Motor neuron (in vitro differentiated cells): ENCODE measurements at regions not wholly inside any gene's neighbourhood (a gene's known extent, or its start where the extent isn't known, plus 50 kb on each side); places are given as distances from the start of the nearest gene placed in this dataset.
A peak's percentile ranks its signal among the peaks of the same experiment; 100 is the strongest.
"Not testable (repeated sequence)": the region's sequence is repeated elsewhere in the genome, so short reads cannot be mapped to it uniquely, and the experiment has no call there.

ENCODE experiments used
- ATAC-seq, 8 experiments: fragments of 200-7000 bp; cut with Tn5 transposase; replicated peaks in 6 of 8; 2 replicates each; pipeline ENCODE4 v1.8.0; 2021; ENCODE audit warnings: mild to moderate bottlenecking in 8 of 8, moderate library complexity in 8 of 8
- H3K27ac ChIP-seq, 2 donors: fragments of 250-450 bp; sonication (Bioruptor Pico); 2 replicates each; pipeline ENCODE4 v1.9.0; 2021; ENCODE audit warnings: antibody characterized with exemption in 2 of 2, mild to moderate bottlenecking in 2 of 2, moderate library complexity in 1 of 2
- H3K4me1 ChIP-seq, 2 donors: fragments of 250-450 bp; sonication (Bioruptor Pico); replicated peaks in 1 of 2; 2 replicates each; pipeline ENCODE4 v1.6.1; 2021; ENCODE audit warnings: antibody characterized with exemption in 2 of 2, mild to moderate bottlenecking in 2 of 2, moderate library complexity in 1 of 2
- H3K4me3 ChIP-seq, 5 donors: fragments of 250-450 bp; sonication (Bioruptor Pico); 2 replicates each; pipeline ENCODE4 v1.9.0; 2021; ENCODE audit warnings: antibody characterized with exemption in 5 of 5, mild to moderate bottlenecking in 5 of 5, moderate library complexity in 4 of 5
- WGBS, 10 experiments: fragments of 450-650 bp; shearing (Covaris generic); methylation state at CpG; one replicate each; pipeline ENCODE4 v1.0.0; 2022; 5-methylcytosine and 5-hydroxymethylcytosine counted together
- in situ Hi-C, 9 experiments: fragments of 400-800 bp; cut with MboI; loops; one replicate each; pipeline ENCODE4 v1.15.0; 2021; ENCODE audit warnings: low sequenced_read_pairs in 9 of 9, low pct_unique_long_range_greater_than_20kb in 2 of 9; ENCODE audit not compliant: unreplicated experiment in 9 of 9

DNA sequence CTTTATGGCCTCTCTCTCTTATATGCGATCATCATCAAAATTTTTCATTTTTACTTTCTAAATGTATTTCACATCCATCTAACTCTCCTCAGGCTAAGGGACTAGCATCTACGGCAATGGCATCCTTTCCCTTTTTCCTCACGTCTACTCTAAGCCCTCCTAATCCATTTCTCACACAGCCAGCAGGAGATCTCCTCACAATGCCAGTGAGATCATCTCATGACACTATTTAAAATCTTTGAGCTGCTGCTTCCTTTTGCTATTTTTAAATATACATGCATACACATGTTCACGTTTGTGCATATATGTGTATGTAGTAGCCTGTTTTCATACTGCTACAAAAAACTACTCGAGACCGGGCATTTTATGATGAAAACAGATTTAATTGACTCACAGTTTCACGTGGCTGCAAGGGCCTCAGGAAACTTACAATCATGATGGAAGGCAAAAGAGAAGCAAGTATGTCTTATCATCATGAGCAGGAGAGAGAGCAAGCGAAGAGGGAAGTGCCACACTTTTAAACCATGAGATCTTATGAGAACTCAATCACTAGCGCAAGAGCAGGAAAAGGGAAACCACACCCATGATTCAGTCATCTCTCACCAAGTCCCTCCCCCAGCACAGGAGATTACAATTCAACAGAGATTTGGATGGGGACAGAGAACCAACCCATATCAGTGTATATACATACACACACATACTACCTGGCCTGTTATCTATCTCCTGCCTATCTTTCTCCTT is 599.2 kb upstream of the ROBO1 start:
- 18 to 98% (median 70%) methylated on average over 1 to 9 of the region's 9 CpGs for WGBS, 10 experiments
- peak in 1 of 8 experiments; percentile 65 for ATAC-seq
- H3K27ac ChIP-seq = no peak overlapping the region
- in situ Hi-C loops = no loop called here
- H3K4me1 ChIP-seq = no peaks in the 10 kb centered on the region
- no peak overlapping the region for H3K4me3 ChIP-seq

DNA sequence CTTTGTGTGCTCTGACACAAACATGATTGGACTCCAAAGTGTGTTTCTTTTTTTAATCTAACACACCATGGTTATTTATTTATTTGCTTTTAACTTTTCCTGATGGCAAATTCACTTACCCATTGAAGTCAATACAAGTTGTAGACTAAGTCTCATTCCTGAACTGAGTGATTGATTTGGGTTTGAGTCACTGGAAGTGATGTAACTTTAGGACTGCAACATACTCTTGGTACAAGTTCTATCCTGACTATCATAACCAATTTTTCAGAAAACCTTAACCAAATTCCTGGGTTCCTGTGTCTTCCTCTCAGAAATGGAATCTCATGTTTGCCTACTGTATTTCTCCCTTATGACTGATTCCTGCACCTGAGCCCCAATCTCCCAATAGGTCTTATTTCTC is 590.0 kb upstream of the ROBO1 start:
- no peak overlapping the region for H3K4me3 ChIP-seq
- in situ Hi-C loops = no loop called here
- no peak for ATAC-seq
- no peaks in the 10 kb centered on the region for H3K4me1 ChIP-seq
- no peak overlapping the region for H3K27ac ChIP-seq

DNA sequence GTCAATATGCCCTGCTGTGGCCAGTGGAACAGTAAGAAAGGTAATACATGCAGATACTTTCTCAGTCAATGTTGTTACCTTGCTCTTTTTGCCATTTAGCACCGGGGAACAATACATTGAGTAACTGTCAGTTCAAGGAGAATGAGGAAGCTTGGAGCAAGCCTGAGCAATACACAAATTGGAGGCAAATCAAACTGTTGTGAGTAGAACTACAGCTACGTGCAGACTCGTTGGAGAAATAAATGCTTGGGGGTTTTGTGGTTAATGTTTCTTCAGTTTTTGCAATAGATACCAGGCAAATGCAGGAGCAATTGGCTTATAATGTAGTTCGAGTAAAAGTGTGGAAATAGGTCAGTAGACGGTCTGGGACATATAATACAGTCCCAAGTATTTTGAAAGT is 587.3 kb upstream of the ROBO1 start:
- WGBS, 10 experiments = 0 to 100% (median 67%) methylated on average over 1 to 5 of the region's 5 CpGs; no CpG with 5 or more reads in 1 of the 10 experiments
- no peak overlapping the region for H3K4me3 ChIP-seq
- no peak for ATAC-seq

DNA sequence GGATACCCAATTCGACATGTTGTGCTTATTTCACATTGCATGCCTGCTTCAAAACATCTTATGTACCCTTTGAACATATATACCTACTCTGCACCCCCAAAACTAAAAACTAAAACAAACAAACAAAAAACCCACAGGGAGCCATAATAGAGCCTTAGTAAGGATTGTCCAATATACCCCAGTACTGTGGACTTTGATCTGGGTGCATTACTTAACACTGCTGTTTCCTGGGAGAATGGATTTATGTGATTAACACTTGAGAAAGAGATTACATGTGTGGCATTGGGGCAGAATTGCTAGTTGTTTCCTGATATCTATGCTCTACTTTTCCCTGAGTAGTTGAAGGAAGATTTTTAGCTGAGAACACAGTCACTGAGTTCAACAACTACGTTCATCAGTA is 583.4 kb upstream of the ROBO1 start:
- no peak for ATAC-seq
- Histone ChIP-seq H3K27ac (no peak overlapping the region), H3K4me1 (no peaks in the 10 kb centered on the region), H3K4me3 (no peak overlapping the region)
- 0 to 88% (median 76%) methylated on average over 1 to 2 of the region's 2 CpGs; no CpG with 5 or more reads in 2 of the 10 experiments for WGBS, 10 experiments
- in situ Hi-C loops = no loop called here

More for the DNA sequence above, 587.3 kb upstream of the ROBO1 start:
- Histone ChIP-seq H3K4me1 (no peaks in the 10 kb centered on the region), H3K27ac (no peak overlapping the region)
- in situ Hi-C loops = no loop called here

DNA sequence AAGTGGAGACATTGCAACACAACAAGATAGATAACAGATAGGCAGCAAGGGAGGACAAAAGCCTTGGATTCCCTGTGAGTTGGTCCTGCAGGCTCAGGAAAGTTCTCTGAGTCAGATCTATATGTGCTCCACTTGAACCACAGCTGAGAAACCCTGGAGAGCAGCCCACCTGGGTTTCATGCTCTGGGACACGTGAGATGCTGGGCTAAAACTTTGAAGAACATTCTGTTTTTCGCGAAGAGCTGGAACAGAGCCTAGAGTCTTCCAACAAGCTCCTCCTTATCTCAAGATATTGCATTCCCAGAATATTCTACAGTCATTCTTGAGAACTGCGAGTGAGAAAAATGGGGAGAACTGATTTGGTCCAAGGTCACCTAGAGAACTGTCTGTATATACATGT is 583.0 kb upstream of the ROBO1 start:
- H3K27ac ChIP-seq = no peak overlapping the region
- in situ Hi-C loops = no loop called here
- no peak for ATAC-seq
- no peaks in the 10 kb centered on the region for H3K4me1 ChIP-seq
- WGBS, 10 experiments = 23 to 100% (median 92%) methylated on average over 1 to 4 of the region's 4 CpGs; no CpG with 5 or more reads in 5 of the 10 experiments
- no peak overlapping the region for H3K4me3 ChIP-seq

DNA sequence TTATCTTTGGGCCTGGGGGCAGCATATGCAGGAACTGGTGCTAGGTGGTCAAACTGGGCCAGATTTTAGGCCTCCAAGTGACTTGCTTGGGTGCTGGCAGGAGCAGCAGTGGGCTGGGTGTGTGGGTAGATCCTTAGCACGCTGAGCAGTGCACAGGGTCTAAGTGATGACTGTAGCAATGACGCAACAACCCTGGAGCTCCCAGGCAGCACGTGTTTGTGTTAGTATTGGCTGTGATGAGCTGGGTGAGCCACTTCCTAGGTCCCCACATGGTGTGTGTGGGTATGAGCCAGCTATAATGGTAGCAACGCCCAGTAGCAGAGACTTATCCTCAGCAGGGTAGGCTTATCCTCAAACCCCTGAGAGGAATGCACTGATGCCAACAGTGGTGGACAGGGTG is 570.6 kb upstream of the ROBO1 start:
- H3K27ac ChIP-seq = no peak overlapping the region
- no peaks in the 10 kb centered on the region for H3K4me1 ChIP-seq
- in situ Hi-C loops = no loop called here
- no peak overlapping the region for H3K4me3 ChIP-seq
- 0 to 71% (median 39%) methylated on average over 2 to 3 of the region's 4 CpGs; no CpG with 5 or more reads in 6 of the 10 experiments for WGBS, 10 experiments
- ATAC-seq = peak in 1 of 8 experiments; percentile 49

DNA sequence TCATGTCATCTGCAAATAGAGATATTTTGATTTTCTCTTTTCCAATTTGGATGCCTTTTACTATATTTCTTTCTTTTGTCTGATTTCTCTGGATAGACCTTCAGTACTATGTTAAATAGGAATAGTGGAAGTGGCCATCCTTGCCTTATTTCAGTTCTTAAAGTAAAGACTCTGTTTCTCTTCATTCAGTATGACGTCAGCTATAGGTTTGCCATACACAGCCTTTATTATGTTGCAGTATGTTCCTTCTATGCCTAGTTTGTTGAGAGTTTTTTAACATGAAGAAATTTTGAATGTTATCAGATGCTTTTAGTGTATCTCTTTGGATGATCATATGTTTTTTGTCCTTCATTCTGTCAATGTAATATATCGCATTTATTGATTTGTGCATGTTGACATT is 566.7 kb upstream of the ROBO1 start:
- in situ Hi-C loops = no loop called here

DNA sequence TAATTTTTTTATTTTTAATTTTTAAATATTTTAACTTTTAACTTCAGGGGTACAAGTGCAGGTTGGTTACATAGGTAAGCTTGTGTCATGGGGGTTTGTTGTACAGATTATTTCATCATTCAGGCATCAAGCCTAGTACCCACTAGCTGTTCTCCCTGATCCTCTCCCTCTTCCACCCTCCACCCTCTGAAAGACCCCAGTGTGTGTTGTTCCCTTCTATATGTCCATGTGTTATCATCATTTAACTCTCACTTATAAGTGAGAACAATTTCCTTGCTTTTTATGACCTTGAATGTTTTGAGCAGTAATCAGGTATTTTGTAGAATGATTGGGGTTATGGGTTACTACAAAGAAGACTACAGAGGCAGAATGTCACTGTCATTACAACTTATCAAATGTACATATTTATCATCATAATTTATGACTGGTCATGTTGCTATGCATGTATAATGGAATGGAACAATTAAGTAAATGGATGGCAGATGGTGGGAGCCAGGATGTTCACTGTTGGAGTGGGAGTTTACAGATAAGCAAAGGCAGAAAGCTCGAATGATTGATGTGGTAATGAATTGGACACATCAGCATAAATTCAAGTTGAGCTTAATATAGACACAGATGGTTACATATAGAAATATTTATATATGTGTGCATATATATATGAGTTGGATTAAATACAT is 563.8 kb upstream of the ROBO1 start:
- in situ Hi-C loops = no loop called here
- Histone ChIP-seq H3K27ac (no peak overlapping the region), H3K4me3 (no peak overlapping the region), H3K4me1 (no peaks in the 10 kb centered on the region)
- 0 to 78% (median 0%) methylated on average over 1 of the region's 1 CpG; no CpG with 5 or more reads in 4 of the 10 experiments for WGBS, 10 experiments
- ATAC-seq = peak in 6 of 8 experiments; percentile 44 to 80 (median 74)

More for the DNA sequence above, 566.7 kb upstream of the ROBO1 start:
- H3K4me3 ChIP-seq = no peak overlapping the region
- H3K4me1 ChIP-seq = no peaks in the 10 kb centered on the region
- WGBS, 10 experiments = 10 to 100% (median 89%) methylated on average over 1 to 2 of the region's 2 CpGs; no CpG with 5 or more reads in 1 of the 10 experiments
- ATAC-seq = no peak
- no peak overlapping the region for H3K27ac ChIP-seq

DNA sequence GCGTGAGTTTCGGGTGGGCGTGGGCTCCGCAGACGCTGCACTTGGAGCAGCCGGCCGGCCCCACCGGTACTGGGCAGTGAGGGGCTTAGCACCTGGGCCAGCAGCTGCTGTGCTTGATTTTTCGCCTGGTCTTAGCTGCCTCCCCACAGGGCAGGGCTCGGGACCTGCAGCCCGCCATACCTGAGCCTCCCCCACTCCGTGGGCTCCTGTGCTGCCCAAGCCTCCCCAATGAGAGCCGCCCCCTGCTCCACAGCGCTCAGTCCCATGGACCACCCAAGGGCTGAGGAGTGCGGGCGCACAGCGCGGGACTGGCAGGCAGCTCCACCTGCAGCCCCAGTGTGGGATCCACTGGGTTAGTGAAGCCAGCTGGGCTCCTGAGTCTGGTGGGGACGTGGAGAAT is 546.7 kb upstream of the ROBO1 start:
- H3K4me3 ChIP-seq, in situ Hi-C loops, ATAC-seq, H3K4me1 ChIP-seq, H3K27ac ChIP-seq: not testable (repeated sequence)
- 10 to 100% methylated on average over 2 to 4 of the region's 19 CpGs; no CpG with 5 or more reads in 8 of the 10 experiments for WGBS, 10 experiments

DNA sequence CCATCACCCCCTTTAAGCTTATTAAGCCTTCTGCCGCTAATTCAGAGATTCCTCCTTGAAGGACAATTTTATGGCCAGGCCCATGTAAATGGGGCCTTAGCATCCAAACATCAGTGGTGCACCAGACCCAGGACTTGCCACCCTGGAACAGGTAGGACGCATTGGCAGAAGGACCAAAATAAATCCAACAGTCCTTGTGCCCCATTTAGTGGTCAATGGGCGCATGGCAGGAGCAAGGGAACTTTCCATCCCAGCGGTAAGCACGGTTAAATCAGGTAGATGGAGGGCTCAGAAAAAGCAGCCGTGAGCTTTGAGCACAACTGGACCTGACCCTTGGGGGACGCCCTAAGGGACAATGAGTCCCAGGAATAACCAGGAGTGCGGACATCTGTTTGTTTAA is 540.8 kb upstream of the ROBO1 start:
- 0 to 100% (median 62%) methylated on average over 1 to 7 of the region's 8 CpGs; no CpG with 5 or more reads in 3 of the 10 experiments for WGBS, 10 experiments
- H3K27ac ChIP-seq = no peak overlapping the region
- in situ Hi-C loops = no loop called here
- H3K4me1 ChIP-seq = no peaks in the 10 kb centered on the region
- H3K4me3 ChIP-seq = no peak overlapping the region
- no peak for ATAC-seq

DNA sequence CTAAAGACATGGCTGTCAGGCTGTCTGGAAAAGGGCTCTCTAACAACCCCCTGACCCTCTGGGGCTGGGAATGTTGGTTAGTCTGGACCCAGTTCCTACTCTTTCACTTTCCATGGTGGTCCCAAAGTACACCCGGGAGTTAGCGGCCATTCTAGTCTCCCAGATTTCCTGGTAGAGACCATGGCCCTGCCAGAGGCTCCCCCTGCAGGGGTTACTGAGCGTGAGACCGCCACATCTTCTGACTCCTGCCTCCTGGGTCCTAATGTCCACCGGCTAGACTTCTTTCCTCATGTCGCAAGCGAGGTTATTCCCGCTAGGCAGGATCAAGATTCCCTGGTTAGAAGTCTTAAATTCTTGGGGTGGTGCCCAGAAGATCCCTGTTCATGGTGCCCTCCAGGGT is 540.0 kb upstream of the ROBO1 start:
- Histone ChIP-seq H3K4me1 (no peaks in the 10 kb centered on the region), H3K27ac (no peak overlapping the region), H3K4me3 (no peak overlapping the region)
- in situ Hi-C loops = no loop called here
- 74 to 100% (median 92%) methylated on average over 1 to 6 of the region's 8 CpGs; no CpG with 5 or more reads in 6 of the 10 experiments for WGBS, 10 experiments
- no peak for ATAC-seq

DNA sequence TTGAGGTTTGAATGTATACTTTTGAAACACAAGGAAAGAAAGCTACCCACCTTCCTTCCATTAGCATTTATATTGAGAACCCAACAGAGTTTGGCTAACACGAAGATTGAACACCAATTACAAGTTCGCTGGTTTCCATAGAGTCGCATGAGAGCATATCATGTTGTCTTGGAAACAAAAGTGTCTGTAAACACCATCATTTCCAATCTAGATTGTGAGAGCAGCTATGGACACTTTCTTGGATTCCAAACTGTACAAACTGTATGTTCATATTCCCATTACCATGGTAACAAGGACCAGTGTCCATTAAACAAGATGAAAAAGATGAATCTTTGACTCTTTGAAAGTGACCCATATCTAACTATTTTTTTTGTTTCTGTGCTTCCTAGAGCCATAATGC is 529.9 kb upstream of the ROBO1 start:
- H3K4me1 ChIP-seq = no peaks in the 10 kb centered on the region
- H3K4me3 ChIP-seq = no peak overlapping the region
- WGBS, 10 experiments = 13 to 100% (median 75%) methylated on average over 1 to 3 of the region's 3 CpGs
- ATAC-seq = no peak
- in situ Hi-C loops = no loop called here
- no peak overlapping the region for H3K27ac ChIP-seq

DNA sequence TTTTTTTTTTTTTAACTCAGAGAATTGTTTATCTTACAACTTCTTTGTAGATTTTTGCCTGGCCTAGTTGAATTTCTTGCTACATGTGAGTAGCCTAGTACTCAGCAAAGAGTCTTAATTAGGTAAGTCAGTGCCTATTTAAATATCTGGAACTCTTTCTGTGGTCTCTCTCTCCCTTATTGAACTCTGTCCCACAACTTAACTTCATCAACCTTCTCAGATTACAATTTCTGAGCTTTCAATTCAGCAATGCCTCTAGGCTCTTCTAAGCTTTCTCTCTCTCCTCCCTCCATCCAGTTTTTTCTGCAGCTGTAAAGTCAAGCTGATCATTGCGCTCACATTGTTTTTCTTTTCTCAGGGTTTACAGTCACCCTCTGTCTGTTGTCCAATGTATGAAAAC is 517.6 kb upstream of the ROBO1 start:
- WGBS, 10 experiments = 13 to 100% (median 100%) methylated on average over 1 of the region's 1 CpG; no CpG with 5 or more reads in 3 of the 10 experiments
- ATAC-seq = peak in 2 of 8 experiments; percentile 34 to 62
- H3K4me3 ChIP-seq = no peak overlapping the region
- no peak overlapping the region for H3K27ac ChIP-seq
- H3K4me1 ChIP-seq = no peaks in the 10 kb centered on the region
- in situ Hi-C loops = no loop called here
